ENCODE measurements at regions not wholly inside any gene's neighbourhood (a gene's known extent, or its start where the extent isn't known, plus 50 kb on each side); places are given as distances from the start of the nearest gene placed in this dataset.

DNA sequence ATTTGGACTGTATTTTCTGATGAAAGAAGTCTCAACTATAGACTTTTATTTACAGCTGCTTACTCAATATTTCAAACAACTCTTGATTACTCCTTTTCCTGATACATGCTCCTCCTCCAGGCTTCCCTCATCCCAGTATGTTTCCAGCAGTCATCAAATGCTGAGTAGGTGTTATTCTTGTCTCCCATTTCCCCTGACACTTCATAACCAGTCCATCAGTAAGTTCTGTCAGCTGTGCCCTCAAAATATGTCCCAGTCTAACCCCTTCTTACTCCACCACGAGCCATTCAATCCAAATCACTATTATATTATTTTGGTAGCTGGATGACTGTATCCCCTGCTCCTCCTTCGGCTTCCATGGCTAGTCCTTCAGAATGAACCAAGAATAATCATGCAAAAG, 189.1 kb upstream of the DTNA start:
- H3K36me3 ChIP-seq, result no peaks in the 10 kb centered on the region
- intact Hi-C loops (cut with DNase I; ENCODE audit: low total_unique reads), result no loop called here
- H3K27ac ChIP-seq, result no peak overlapping the region
- no peak for DNase-seq
- no peaks in the 10 kb centered on the region for H3K27me3 ChIP-seq
- TF ChIP-seq POLR2A (IDR thresholded peaks at IDR 0.05) (no peak), CTCF (IDR thresholded peaks at IDR 0.05) (no peak)
- H3K4me1 ChIP-seq, result no peaks in the 10 kb centered on the region
- H3K4me3 ChIP-seq, result no peak overlapping the region
- H3K9me3 ChIP-seq, result no peaks in the 10 kb centered on the region

DNA sequence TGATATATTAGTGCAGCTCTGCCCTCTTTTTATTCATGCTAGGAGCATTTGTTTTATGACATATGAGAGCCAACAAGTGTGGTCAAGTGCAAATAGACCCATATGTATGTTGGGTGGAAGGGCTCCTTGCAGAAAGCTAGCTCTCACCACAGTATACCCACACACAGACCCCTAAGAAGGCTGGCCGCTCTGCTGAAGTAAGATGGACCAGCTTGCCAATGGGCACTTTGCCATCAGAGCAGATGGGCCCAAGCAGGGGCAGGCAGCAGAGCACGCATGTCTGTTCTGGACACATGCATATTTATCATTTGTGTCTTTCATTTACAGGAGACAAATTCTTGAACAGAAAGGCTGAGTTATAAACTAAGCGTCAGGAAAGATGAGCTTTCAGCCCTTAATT, 187.5 kb upstream of the DTNA start:
- H3K4me3 ChIP-seq, result no peak overlapping the region
- H3K4me1 ChIP-seq, result no peaks in the 10 kb centered on the region
- H3K9me3 ChIP-seq, result no peaks in the 10 kb centered on the region
- intact Hi-C loops (cut with DNase I; ENCODE audit: low total_unique reads), result no loop called here
- no peak for DNase-seq
- TF ChIP-seq POLR2A (IDR thresholded peaks at IDR 0.05), result no peak
- TF ChIP-seq CTCF (IDR thresholded peaks at IDR 0.05), result no peak
- H3K36me3 ChIP-seq, result no peaks in the 10 kb centered on the region
- H3K27me3 ChIP-seq, result no peaks in the 10 kb centered on the region
- no peak overlapping the region for H3K27ac ChIP-seq

- intact Hi-C loops (cut with DNase I; ENCODE audit: low total_unique reads), result no loop called here
- no peaks in the 10 kb centered on the region for H3K36me3 ChIP-seq
- TF ChIP-seq POLR2A (IDR thresholded peaks at IDR 0.05) (no peak), CTCF (IDR thresholded peaks at IDR 0.05) (no peak)
- H3K4me1 ChIP-seq, result no peaks in the 10 kb centered on the region
- no peak overlapping the region for H3K27ac ChIP-seq
- no peak for DNase-seq
- H3K27me3 ChIP-seq, result no peaks in the 10 kb centered on the region
- H3K4me3 ChIP-seq, result no peak overlapping the region
- no peaks in the 10 kb centered on the region for H3K9me3 ChIP-seq
These were observed 184.9 kb upstream of the DTNA start for GRCh38 chr18:34525244-34525643.

DNA sequence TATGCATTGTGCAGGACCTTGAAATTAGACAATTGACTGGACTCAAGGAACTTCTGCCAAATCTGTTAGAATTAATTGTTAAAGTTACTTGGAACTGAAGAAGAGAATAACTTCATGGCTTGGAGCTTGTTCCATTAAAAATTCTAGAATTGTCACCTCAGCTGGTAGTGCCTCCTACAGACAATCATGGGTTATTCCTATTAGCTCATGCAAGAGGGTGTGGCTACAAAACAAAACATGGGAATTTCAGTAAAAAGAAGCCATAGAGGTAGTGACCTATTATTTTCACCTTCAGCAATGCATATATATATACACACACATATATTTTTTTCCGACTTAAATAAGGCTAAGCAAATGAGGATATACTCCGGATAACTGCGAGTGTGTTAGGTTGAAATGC, 181.9 kb upstream of the DTNA start:
- Histone ChIP-seq H3K4me1 (no peaks in the 10 kb centered on the region), H3K36me3 (no peaks in the 10 kb centered on the region), H3K4me3 (no peak overlapping the region), H3K27me3 (no peaks in the 10 kb centered on the region), H3K27ac (no peak overlapping the region), H3K9me3 (no peaks in the 10 kb centered on the region)
- intact Hi-C loops (cut with DNase I; ENCODE audit: low total_unique reads), result no loop called here
- no peak for DNase-seq
- no peak for TF ChIP-seq CTCF (IDR thresholded peaks at IDR 0.05)
- TF ChIP-seq POLR2A (IDR thresholded peaks at IDR 0.05), result no peak

DNA sequence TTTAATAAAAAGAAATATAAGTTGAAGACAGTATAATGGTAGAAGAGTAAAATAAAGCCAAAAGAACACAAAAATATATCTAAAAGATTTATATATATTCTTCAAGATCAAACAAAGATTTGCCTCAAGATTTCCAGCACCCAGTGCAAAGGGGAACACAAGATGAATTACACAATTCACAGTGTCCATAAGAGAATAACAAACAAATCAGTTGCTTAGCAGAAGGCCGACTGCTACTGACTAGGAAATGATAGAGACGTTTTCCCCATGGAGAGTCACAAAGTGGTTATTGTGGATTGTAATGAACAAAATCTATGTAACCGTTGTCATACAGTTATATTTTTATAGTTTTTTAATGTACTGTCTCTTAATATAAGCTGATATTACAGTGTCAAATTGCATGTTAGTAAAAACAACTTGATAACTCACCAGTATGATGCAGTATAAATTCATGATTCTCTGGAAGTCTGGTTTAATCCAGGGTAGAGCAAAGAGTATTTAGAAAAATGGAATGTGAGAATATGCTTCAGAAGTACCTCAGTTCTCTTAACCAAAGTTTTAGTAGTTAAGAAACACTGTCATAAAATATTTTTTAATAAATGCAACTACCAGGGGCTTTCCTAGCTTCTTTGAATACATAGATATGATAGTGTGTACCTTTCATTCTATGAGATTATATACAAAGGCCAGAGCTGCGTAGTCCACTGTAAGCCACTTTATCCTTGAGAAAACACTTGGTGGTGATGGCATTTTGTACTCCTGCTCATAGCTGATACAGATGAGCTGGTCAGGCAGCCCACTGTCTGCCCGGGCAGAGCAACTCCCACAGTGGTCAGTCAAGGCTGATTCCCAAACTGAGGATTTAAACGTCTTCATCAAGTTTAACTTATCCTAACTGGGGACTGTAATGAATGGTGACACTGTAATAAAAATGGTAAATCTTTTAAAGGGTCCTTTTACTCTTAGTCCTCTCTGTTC, 180.5 kb upstream of the DTNA start:
- TF ChIP-seq CTCF (IDR thresholded peaks at IDR 0.05) (no peak), POLR2A (IDR thresholded peaks at IDR 0.05) (no peak)
- no peak for DNase-seq
- intact Hi-C loops (cut with DNase I; ENCODE audit: low total_unique reads), result no loop called here
- Histone ChIP-seq H3K9me3 (no peaks in the 10 kb centered on the region), H3K4me3 (no peak overlapping the region), H3K27ac (no peak overlapping the region), H3K4me1 (no peaks in the 10 kb centered on the region), H3K27me3 (no peaks in the 10 kb centered on the region), H3K36me3 (no peaks in the 10 kb centered on the region)

All from uterus (tissue), 3 donors.